Upper lobe of left lung (tissue), 6 donors: ENCODE measurements at regions not wholly inside any gene's neighbourhood (a gene's known extent, or its start where the extent isn't known, plus 50 kb on each side); places are given as distances from the start of the nearest gene placed in this dataset.

Experiments used
- ATAC-seq, 2 donors: fragments of 200-7000 bp; cut with Tn5 transposase; one replicate each; pipeline ENCODE4 v1.9.1; 2022; ENCODE audit warnings: mild to moderate bottlenecking in 2 of 2, moderate library complexity in 2 of 2; ENCODE audit not compliant: low FRiP score in 2 of 2
- DNase-seq, 2 donors: peaks; one replicate each; pipeline ENCODE4 v3.0.0-alpha.2; 2019 to 2020
- H3K27ac ChIP-seq, 4 donors: fragments of 200-600 bp; sonication (generic); one replicate each; pipeline ENCODE4 v1.5.1; 2016 to 2019
- H3K27me3 ChIP-seq, 4 donors: fragments of 200-600 bp; sonication (generic); one replicate each; pipeline ENCODE4 v1.5.1; 2017 to 2019
- H3K36me3 ChIP-seq, 4 donors: fragments of 200-600 bp; sonication (generic); one replicate each; pipeline ENCODE4 v1.5.1; 2016 to 2019
- H3K4me1 ChIP-seq, 4 donors: fragments of 200-600 bp; sonication (generic); one replicate each; pipeline ENCODE4 v1.5.1; 2018 to 2019
- H3K4me3 ChIP-seq, 4 donors: fragments of 200-600 bp; sonication (generic); one replicate each; pipeline ENCODE4 v1.5.1; 2017 to 2019; ENCODE audit warnings: mild to moderate bottlenecking in 2 of 4, moderate library complexity in 1 of 4
- H3K9me3 ChIP-seq, 4 donors: fragments of 200-600 bp; sonication (generic); one replicate each; pipeline ENCODE4 v1.5.1; 2018 to 2019
- CTCF ChIP-seq, 6 experiments: fragments of 450-650 bp in 4 of 6; fragments of 200-600 bp in 2 of 6; sonication (generic) in 2 of 6; IDR thresholded peaks; one replicate each; pipeline ENCODE4 v1.5.1; 2016 to 2019; ENCODE audit warnings: antibody characterized with exemption in 6 of 6
- EP300 ChIP-seq, 4 donors: sonication (generic); formaldehyde crosslinking; IDR thresholded peaks; one replicate each; pipeline ENCODE4 v1.5.1; 2017; ENCODE audit warnings: antibody characterized with exemption in 4 of 4, control low read depth in 2 of 4
- POLR2A ChIP-seq, 4 donors: fragments of 450-650 bp; IDR thresholded peaks; one replicate each; pipeline ENCODE4 v1.5.1; 2016 to 2017; ENCODE audit warnings: antibody characterized with exemption in 4 of 4, mild to moderate bottlenecking in 2 of 4
- POLR2AphosphoS5 ChIP-seq, 2 donors: sonication (generic); formaldehyde crosslinking; IDR thresholded peaks; one replicate each; pipeline ENCODE4 v1.5.1; 2017; ENCODE audit warnings: antibody characterized with exemption in 2 of 2
- WGBS, 2 donors: methylation state at CpG; one replicate each; pipeline ENCODE4 v1.1.5; 2017 to 2018; 5-methylcytosine and 5-hydroxymethylcytosine counted together
- donor health status: DM: no; HTN: no; CAD: no; lungs with moderate emphysema.
- donor health status: DM: no; HTN: yes; CAD: no; lungs with severe emphysema.

- Histone ChIP-seq H3K4me3 (no peak overlapping the region), H3K36me3 (no peaks in the 10 kb centered on the region), H3K9me3 (no peaks in the 10 kb centered on the region), H3K4me1 (no peaks in the 10 kb centered on the region), H3K27ac (no peak overlapping the region), H3K27me3 (no peaks in the 10 kb centered on the region)
- no peak for DNase-seq
- TF ChIP-seq POLR2A (IDR thresholded peaks at IDR 0.05) (no peak), CTCF (IDR thresholded peaks at IDR 0.05) (no peak), EP300 (IDR thresholded peaks at IDR 0.05) (no peak), POLR2AphosphoS5 (IDR thresholded peaks at IDR 0.05) (no peak)
- no peak for ATAC-seq
- 46 to 54% methylated on average over 15 of the region's 15 CpGs for WGBS, 2 donors
These were observed 213.7 kb upstream of the PPARGC1A start for GRCh38 chr4:24103434-24104157.

- Histone ChIP-seq H3K27me3 (no peaks in the 10 kb centered on the region), H3K36me3 (no peaks in the 10 kb centered on the region), H3K9me3 (no peaks in the 10 kb centered on the region), H3K4me3 (no peak overlapping the region), H3K27ac (no peak overlapping the region), H3K4me1 (no peaks in the 10 kb centered on the region)
- 91 to 97% methylated on average over 4 of the region's 4 CpGs for WGBS, 2 donors
- ATAC-seq (no peak), DNase-seq (no peak)
- no peak for TF ChIP-seq EP300 (IDR thresholded peaks at IDR 0.05)
- TF ChIP-seq CTCF (IDR thresholded peaks at IDR 0.05), result no peak
These were observed 212.8 kb upstream of the PPARGC1A start for GRCh38 chr4:24102621-24103020.

- no peaks in the 10 kb centered on the region for H3K4me1 ChIP-seq
- DNase-seq (no peak), ATAC-seq (no peak)
- H3K27me3 ChIP-seq, result no peaks in the 10 kb centered on the region
- no peak overlapping the region for H3K27ac ChIP-seq
- TF ChIP-seq POLR2A (IDR thresholded peaks at IDR 0.05) (no peak), EP300 (IDR thresholded peaks at IDR 0.05) (no peak), POLR2AphosphoS5 (IDR thresholded peaks at IDR 0.05) (no peak), CTCF (IDR thresholded peaks at IDR 0.05) (no peak)
- H3K4me3 ChIP-seq, result no peak overlapping the region
- no peaks in the 10 kb centered on the region for H3K9me3 ChIP-seq
- no peaks in the 10 kb centered on the region for H3K36me3 ChIP-seq
- WGBS, 2 donors, result 72 to 86% methylated on average over 2 of the region's 2 CpGs
These were observed 206.8 kb upstream of the PPARGC1A start for GRCh38 chr4:24096603-24097002.

GRCh38 chr4:24094726-24095125 lies 204.9 kb upstream of the PPARGC1A start:
- H3K27me3 ChIP-seq, result no peaks in the 10 kb centered on the region
- no peaks in the 10 kb centered on the region for H3K4me1 ChIP-seq
- DNase-seq (no peak), ATAC-seq (no peak)
- H3K9me3 ChIP-seq, result no peaks in the 10 kb centered on the region
- no peak overlapping the region for H3K27ac ChIP-seq
- WGBS, 2 donors, result 54 to 63% methylated on average over 2 of the region's 2 CpGs
- no peak overlapping the region for H3K4me3 ChIP-seq
- TF ChIP-seq POLR2A (IDR thresholded peaks at IDR 0.05), result no peak
- no peak for TF ChIP-seq EP300 (IDR thresholded peaks at IDR 0.05)
- no peak for TF ChIP-seq CTCF (IDR thresholded peaks at IDR 0.05)
- TF ChIP-seq POLR2AphosphoS5 (IDR thresholded peaks at IDR 0.05), result no peak
- no peaks in the 10 kb centered on the region for H3K36me3 ChIP-seq

GRCh38 chr4:24093446-24093845 lies 203.6 kb upstream of the PPARGC1A start:
- no peaks in the 10 kb centered on the region for H3K9me3 ChIP-seq
- ATAC-seq, result no peak
- no peak overlapping the region for H3K27ac ChIP-seq
- H3K4me3 ChIP-seq, result no peak overlapping the region
- no peak for DNase-seq
- TF ChIP-seq POLR2A (IDR thresholded peaks at IDR 0.05) (no peak), POLR2AphosphoS5 (IDR thresholded peaks at IDR 0.05) (no peak), EP300 (IDR thresholded peaks at IDR 0.05) (no peak), CTCF (IDR thresholded peaks at IDR 0.05) (no peak)
- H3K27me3 ChIP-seq, result no peaks in the 10 kb centered on the region
- WGBS, 2 donors, result 80 to 88% methylated on average over 2 of the region's 2 CpGs
- no peaks in the 10 kb centered on the region for H3K4me1 ChIP-seq
- H3K36me3 ChIP-seq, result no peaks in the 10 kb centered on the region
